ENCODE measurements at regions not wholly inside any gene's neighbourhood (a gene's known extent, or its start where the extent isn't known, plus 50 kb on each side); places are given as distances from the start of the nearest gene placed in this dataset.

GRCh38 chr18:51486735-51487366 lies 289.4 kb upstream of the MEX3C start:
- TF ChIP-seq CTCF (IDR thresholded peaks at IDR 0.05): no peak
- no peak for TF ChIP-seq EP300 (IDR thresholded peaks at IDR 0.05)
- no peak for TF ChIP-seq POLR2A (IDR thresholded peaks at IDR 0.05)

All from ovary (tissue), 3 donors.